ENCODE measurements at regions not wholly inside any gene's neighbourhood (a gene's known extent, or its start where the extent isn't known, plus 50 kb on each side); places are given as distances from the start of the nearest gene placed in this dataset.

- no peaks in the 10 kb centered on the region for H3K27me3 ChIP-seq (ENCODE audit: insufficient read depth, low read depth)
- BruUV-seq (replicated peaks) = no TSS peak
- H3K4me2 ChIP-seq = no peak overlapping the region
- H3K9me2 ChIP-seq (ENCODE audit: insufficient read depth) = no peaks in the 10 kb centered on the region
- H3K79me2 ChIP-seq (ENCODE audit: low read depth) = no peaks in the 10 kb centered on the region
- no peaks in the 10 kb centered on the region for H3K9me3 ChIP-seq (ENCODE audit: insufficient read depth, low read depth)
- TF ChIP-seq CTCF (conservative IDR thresholded peaks at IDR 0.05) (no peak), EZH2 (IDR thresholded peaks at IDR 0.05; ENCODE audit: low read depth) (no peak)
- POLR2A ChIA-PET (ENCODE audit: unreplicated experiment) = no interaction called here
- CTCF ChIA-PET = no interaction called here
- no peaks in the 10 kb centered on the region for H3F3A ChIP-seq (ENCODE audit: insufficient read depth, low read depth)
- no peak overlapping the region for H2AFZ ChIP-seq
- no peaks in the 10 kb centered on the region for H4K20me1 ChIP-seq (ENCODE audit: insufficient read depth)
- H3K36me3 ChIP-seq (ENCODE audit: low read depth) = no peaks in the 10 kb centered on the region
- DNase-seq = no peak
- no peak overlapping the region for H3K27ac ChIP-seq
- no peaks in the 10 kb centered on the region for H3K4me1 ChIP-seq (replicated peaks; ENCODE audit: insufficient read depth)
- intact Hi-C loops (cut with micrococcal nuclease; ENCODE audit: unreplicated experiment) = no loop called here
- no peak overlapping the region for H3K4me3 ChIP-seq
Measured at GRCh38 chr10:36475746-36476145, 649.7 kb upstream of the ANKRD30A start.

DNA sequence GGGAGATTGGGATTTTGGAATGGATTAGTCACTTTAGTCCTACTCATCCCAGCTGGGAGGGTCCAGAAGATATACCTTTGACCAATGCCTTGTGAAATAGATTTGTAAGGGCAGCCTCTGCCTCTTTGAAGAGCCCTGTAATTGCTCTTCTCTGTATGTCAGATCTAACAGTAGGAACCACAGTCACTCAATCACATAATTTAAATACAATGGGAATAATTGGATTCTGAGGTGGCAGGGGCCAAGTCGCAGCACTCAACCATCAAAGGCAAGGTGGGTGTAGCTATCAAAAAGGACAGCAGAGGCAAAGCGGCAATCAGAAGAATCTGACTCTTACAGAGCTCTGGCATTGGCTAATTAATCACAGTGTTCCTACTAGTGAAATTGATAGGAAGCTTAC is 650.9 kb upstream of the ANKRD30A start:
- BruUV-seq (replicated peaks) = no TSS peak
- H3K27me3 ChIP-seq (ENCODE audit: insufficient read depth, low read depth) = no peaks in the 10 kb centered on the region
- no peaks in the 10 kb centered on the region for H3K79me2 ChIP-seq (ENCODE audit: low read depth)
- H3K9me3 ChIP-seq (ENCODE audit: insufficient read depth, low read depth) = no peaks in the 10 kb centered on the region
- POLR2A ChIA-PET (ENCODE audit: unreplicated experiment) = no interaction called here
- no peaks in the 10 kb centered on the region for H3K4me1 ChIP-seq (replicated peaks; ENCODE audit: insufficient read depth)
- TF ChIP-seq EZH2 (IDR thresholded peaks at IDR 0.05; ENCODE audit: low read depth) = no peak
- no peak for TF ChIP-seq CTCF (conservative IDR thresholded peaks at IDR 0.05)
- H3F3A ChIP-seq (ENCODE audit: insufficient read depth, low read depth) = no peaks in the 10 kb centered on the region
- no peak overlapping the region for H3K4me2 ChIP-seq
- CTCF ChIA-PET = no interaction called here
- intact Hi-C loops (cut with micrococcal nuclease; ENCODE audit: unreplicated experiment) = no loop called here
- H2AFZ ChIP-seq = no peak overlapping the region
- no peaks in the 10 kb centered on the region for H3K36me3 ChIP-seq (ENCODE audit: low read depth)
- DNase-seq = no peak
- H3K27ac ChIP-seq = no peak overlapping the region
- H3K9me2 ChIP-seq (ENCODE audit: insufficient read depth) = no peaks in the 10 kb centered on the region
- H3K4me3 ChIP-seq = no peak overlapping the region
- H4K20me1 ChIP-seq (ENCODE audit: insufficient read depth) = no peaks in the 10 kb centered on the region

GRCh38 chr10:36473122-36473521 is 652.3 kb upstream of the ANKRD30A start:
- TF ChIP-seq EZH2 (IDR thresholded peaks at IDR 0.05; ENCODE audit: low read depth) (no peak), CTCF (conservative IDR thresholded peaks at IDR 0.05) (no peak)
- Histone ChIP-seq H3K4me3 (no peak overlapping the region), H3K27ac (no peak overlapping the region), H4K20me1 (ENCODE audit: insufficient read depth) (no peaks in the 10 kb centered on the region), H3K9me2 (ENCODE audit: insufficient read depth) (no peaks in the 10 kb centered on the region), H2AFZ (no peak overlapping the region), H3K9me3 (ENCODE audit: insufficient read depth, low read depth) (no peaks in the 10 kb centered on the region), H3K36me3 (ENCODE audit: low read depth) (no peaks in the 10 kb centered on the region), H3K4me2 (no peak overlapping the region), H3K27me3 (ENCODE audit: insufficient read depth, low read depth) (no peaks in the 10 kb centered on the region), H3K79me2 (ENCODE audit: low read depth) (no peaks in the 10 kb centered on the region), H3F3A (ENCODE audit: insufficient read depth, low read depth) (no peaks in the 10 kb centered on the region), H3K4me1 (replicated peaks; ENCODE audit: insufficient read depth) (no peaks in the 10 kb centered on the region)
- no peak for DNase-seq
- POLR2A ChIA-PET (ENCODE audit: unreplicated experiment) = no interaction called here
- intact Hi-C loops (cut with micrococcal nuclease; ENCODE audit: unreplicated experiment) = no loop called here
- no TSS peak for BruUV-seq (replicated peaks)
- CTCF ChIA-PET = no interaction called here
